Spleen (tissue), 7 donors: ENCODE measurements at regions not wholly inside any gene's neighbourhood (a gene's known extent, or its start where the extent isn't known, plus 50 kb on each side); places are given as distances from the start of the nearest gene placed in this dataset.

ENCODE experiments used
- POLR2A ChIP-seq, 3 donors: fragments of 450-650 bp; IDR thresholded peaks; one replicate each; pipeline ENCODE4 v1.5.1; 2017; ENCODE audit warnings: antibody characterized with exemption in 3 of 3, mild to moderate bottlenecking in 1 of 3
- POLR2AphosphoS5 ChIP-seq, 3 donors: sonication (generic); formaldehyde crosslinking; IDR thresholded peaks; one replicate each; pipeline ENCODE4 v1.5.1; 2017; ENCODE audit warnings: antibody characterized with exemption in 3 of 3
- TF ChIP-seq, protein P1 (sequence below), 11 experiments: fragments of 200-600 bp in 7 of 11; fragments of 450-650 bp in 4 of 11; sonication (generic) in 4 of 11; IDR thresholded peaks in 8 of 11; conservative IDR thresholded peaks in 3 of 11; 1 replicate in 7 of 11; 2 replicates in 4 of 11; pipeline versions ENCODE4 v1.4.0 to v1.8.0; 2016 to 2021; ENCODE audit warnings: antibody characterized with exemption in 11 of 11, inconsistent platforms in 4 of 11, mild to moderate bottlenecking in 1 of 11
- donor health status: DM: no; HTN: no; CAD: no; lungs with moderate emphysema.
- donor health status: DM: no; HTN: no; CAD: no.
- donor health status: DM: no; HTN: no; CAD: no.

GRCh38 chr3:124264346-124264745 is 272.4 kb upstream of the ROPN1 start:
- TF ChIP-seq, protein P1, sequence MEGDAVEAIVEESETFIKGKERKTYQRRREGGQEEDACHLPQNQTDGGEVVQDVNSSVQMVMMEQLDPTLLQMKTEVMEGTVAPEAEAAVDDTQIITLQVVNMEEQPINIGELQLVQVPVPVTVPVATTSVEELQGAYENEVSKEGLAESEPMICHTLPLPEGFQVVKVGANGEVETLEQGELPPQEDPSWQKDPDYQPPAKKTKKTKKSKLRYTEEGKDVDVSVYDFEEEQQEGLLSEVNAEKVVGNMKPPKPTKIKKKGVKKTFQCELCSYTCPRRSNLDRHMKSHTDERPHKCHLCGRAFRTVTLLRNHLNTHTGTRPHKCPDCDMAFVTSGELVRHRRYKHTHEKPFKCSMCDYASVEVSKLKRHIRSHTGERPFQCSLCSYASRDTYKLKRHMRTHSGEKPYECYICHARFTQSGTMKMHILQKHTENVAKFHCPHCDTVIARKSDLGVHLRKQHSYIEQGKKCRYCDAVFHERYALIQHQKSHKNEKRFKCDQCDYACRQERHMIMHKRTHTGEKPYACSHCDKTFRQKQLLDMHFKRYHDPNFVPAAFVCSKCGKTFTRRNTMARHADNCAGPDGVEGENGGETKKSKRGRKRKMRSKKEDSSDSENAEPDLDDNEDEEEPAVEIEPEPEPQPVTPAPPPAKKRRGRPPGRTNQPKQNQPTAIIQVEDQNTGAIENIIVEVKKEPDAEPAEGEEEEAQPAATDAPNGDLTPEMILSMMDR (IDR thresholded peaks at IDR 0.05 in 8 of 11, conservative IDR thresholded peaks at IDR 0.05 in 3 of 11) = no peak
- TF ChIP-seq POLR2A (IDR thresholded peaks at IDR 0.05) = no peak
- TF ChIP-seq POLR2AphosphoS5 (IDR thresholded peaks at IDR 0.05) = no peak
